RWPE1 (cell line): ENCODE measurements at regions not wholly inside any gene's neighbourhood (a gene's known extent, or its start where the extent isn't known, plus 50 kb on each side); places are given as distances from the start of the nearest gene placed in this dataset.
A peak's percentile ranks its signal among the peaks of the same experiment; 100 is the strongest.

Source experiments
- CTCF ChIA-PET: fragments of 350-600 bp; sonication (Branson Sonifier 250); formaldehyde crosslinking; extraction: SDS; loops from one replicate; lab custom pipeline; 2021; lab: Yijun Ruan, JAX
- POLR2A ChIA-PET: fragments of 400-600 bp; formaldehyde crosslinking; extraction: SDS; loops from one replicate; lab custom pipeline; 2020; ENCODE audit warnings: antibody characterized with exemption; ENCODE audit not compliant: low non-redundant PET; lab: Yijun Ruan, JAX
- DNase-seq: peaks from one replicate; pipeline ENCODE4 v3.0.0; 2012; ENCODE audit warnings: low spot score
- H3K27ac ChIP-seq: fragments of 450-650 bp; 2 replicates; pipeline ENCODE4 v1.5.1; 2017
- TF ChIP-seq, protein P1 (sequence below): fragments of 450-650 bp; conservative IDR thresholded peaks from 2 replicates; pipeline ENCODE4 v1.5.1; 2017; ENCODE audit warnings: low read depth, mild to moderate bottlenecking

DNA sequence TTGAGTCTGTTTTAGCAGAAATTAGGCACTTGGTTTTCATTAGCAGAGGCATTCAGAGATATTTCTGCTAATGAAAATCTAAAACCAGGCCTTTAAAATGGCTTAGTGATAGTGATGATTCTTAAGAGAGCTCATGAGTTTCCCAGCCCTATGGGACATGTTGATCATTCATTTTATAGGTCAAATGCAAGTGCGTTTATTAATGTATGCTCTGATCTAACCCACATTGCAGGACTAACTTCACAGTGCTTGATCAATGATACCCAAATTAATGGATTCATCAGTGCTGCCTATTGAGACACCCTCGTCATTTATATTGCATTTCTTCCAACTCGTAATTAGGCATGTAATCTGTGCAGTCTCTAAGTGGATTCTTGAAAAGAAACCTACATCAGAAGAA, 54.7 kb upstream of the ETAA1 start:
- H3K27ac ChIP-seq: no peak overlapping the region
- ChIA-PET POLR2A (no interaction called here), CTCF (no interaction called here)
- DNase-seq: no peak
- TF ChIP-seq, protein P1, sequence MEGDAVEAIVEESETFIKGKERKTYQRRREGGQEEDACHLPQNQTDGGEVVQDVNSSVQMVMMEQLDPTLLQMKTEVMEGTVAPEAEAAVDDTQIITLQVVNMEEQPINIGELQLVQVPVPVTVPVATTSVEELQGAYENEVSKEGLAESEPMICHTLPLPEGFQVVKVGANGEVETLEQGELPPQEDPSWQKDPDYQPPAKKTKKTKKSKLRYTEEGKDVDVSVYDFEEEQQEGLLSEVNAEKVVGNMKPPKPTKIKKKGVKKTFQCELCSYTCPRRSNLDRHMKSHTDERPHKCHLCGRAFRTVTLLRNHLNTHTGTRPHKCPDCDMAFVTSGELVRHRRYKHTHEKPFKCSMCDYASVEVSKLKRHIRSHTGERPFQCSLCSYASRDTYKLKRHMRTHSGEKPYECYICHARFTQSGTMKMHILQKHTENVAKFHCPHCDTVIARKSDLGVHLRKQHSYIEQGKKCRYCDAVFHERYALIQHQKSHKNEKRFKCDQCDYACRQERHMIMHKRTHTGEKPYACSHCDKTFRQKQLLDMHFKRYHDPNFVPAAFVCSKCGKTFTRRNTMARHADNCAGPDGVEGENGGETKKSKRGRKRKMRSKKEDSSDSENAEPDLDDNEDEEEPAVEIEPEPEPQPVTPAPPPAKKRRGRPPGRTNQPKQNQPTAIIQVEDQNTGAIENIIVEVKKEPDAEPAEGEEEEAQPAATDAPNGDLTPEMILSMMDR: no peak

DNA sequence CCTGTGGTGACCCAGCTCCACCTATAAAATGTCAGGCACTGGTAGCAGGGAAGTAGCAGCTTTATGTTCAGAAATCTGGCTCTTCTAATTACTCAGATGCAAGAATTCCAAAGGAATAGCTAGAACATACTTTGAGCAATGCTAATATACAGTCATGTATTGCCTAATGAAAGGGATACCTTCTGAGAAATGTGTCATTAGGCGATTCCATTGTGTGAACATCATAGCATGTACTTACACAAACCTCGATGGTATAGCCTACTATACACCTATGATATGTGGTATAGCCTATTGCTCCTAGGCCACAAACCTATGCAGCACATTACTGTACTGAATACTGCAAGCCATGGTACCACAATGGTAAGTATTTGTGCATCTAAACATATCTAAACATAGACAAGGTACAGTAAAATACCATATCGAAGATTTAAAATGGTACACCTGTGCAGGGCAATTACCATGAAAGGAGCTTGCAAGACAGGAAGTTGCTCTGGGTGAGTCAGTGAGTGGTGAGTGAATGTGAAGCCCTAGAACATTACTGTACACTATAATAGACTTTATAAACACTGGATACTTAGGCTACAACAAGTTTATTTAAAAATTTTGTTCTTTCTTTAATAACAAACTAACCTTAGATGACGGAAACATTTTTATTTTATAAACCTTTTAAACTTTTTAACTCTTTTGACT, 50.3 kb upstream of the ETAA1 start:
- DNase-seq: peak; percentile 29
- CTCF ChIA-PET: interaction anchor here (0.5 to 1.0 kb wide), 3 partner anchors 50 to 980 kb away, joined by 3 to 6 read pairs (median 4); partner anchors contain the start of gene ETAA1
- POLR2A ChIA-PET: no interaction called here
- TF ChIP-seq, protein P1: no peak
- H3K27ac ChIP-seq: no peak overlapping the region
